ENCODE measurements at regions not wholly inside any gene's neighbourhood (a gene's known extent, or its start where the extent isn't known, plus 50 kb on each side); places are given as distances from the start of the nearest gene placed in this dataset.

GRCh38 chr6:85396159-85396808 lies 53.6 kb upstream of the NT5E start:
- no peaks in the 10 kb centered on the region for H3K79me2 ChIP-seq (ENCODE audit: control insufficient read depth, insufficient read depth, low read length, unreplicated experiment)
- peaks cover 14% of the 10 kb centered on the region for H3K4me1 ChIP-seq (ENCODE audit: control insufficient read depth, insufficient read depth, low read length, unreplicated experiment)
- no peaks in the 10 kb centered on the region for H3K27me3 ChIP-seq (ENCODE audit: insufficient read depth, low read length)
- H3K4me3 ChIP-seq (ENCODE audit: low read depth, low read length): no peak overlapping the region
- no peak overlapping the region for H2AFZ ChIP-seq (ENCODE audit: low read length, unreplicated experiment)
- H3K36me3 ChIP-seq (ENCODE audit: insufficient read depth, low read length): no peaks in the 10 kb centered on the region
- no peak overlapping the region for H3K27ac ChIP-seq (ENCODE audit: low read depth, low read length)

- H3K79me2 ChIP-seq (ENCODE audit: control insufficient read depth, insufficient read depth, low read length, unreplicated experiment): no peaks in the 10 kb centered on the region
- H3K4me1 ChIP-seq (ENCODE audit: control insufficient read depth, insufficient read depth, low read length, unreplicated experiment): peaks cover 13% of the 10 kb centered on the region
- no peak overlapping the region for H2AFZ ChIP-seq (ENCODE audit: low read length, unreplicated experiment)
- no peaks in the 10 kb centered on the region for H3K36me3 ChIP-seq (ENCODE audit: insufficient read depth, low read length)
- H3K27ac ChIP-seq (ENCODE audit: low read depth, low read length): no peak overlapping the region
- H3K27me3 ChIP-seq (ENCODE audit: insufficient read depth, low read length): no peaks in the 10 kb centered on the region
- H3K4me3 ChIP-seq (ENCODE audit: low read depth, low read length): no peak overlapping the region
Measured at GRCh38 chr6:85395746-85396145, 54.1 kb upstream of the NT5E start.

DNA sequence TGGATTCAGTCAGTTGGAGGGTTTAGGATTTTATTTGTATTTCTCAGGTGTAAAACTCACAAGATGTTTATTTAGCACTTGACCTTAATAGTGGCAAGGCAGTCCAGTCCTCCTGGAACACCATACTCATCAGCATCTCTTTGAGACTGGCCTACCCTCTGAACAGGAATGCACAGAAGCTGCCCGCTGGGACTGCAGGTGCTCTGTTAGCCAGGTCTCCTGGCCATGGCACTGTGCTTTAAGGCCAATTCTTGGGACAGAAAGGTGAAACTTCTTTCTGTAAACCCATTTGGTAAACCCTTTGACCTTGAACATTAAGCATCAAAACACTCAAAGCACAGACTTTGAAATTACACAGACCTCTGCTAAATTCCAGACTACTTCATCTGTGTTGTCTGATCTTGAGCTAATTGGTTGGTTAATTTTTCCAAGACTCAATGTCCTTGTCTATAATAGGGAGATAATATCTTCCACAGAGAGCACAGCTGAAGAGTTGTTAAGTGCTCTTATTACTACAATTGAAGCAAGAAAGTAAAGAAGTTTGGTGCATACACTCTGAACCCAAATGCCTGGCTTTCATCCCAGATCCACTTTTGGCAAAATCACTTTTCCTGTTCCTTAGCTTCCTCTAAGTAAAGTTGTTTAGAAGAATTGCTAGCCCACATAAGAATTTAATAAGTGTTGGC lies 54.9 kb upstream of the NT5E start:
- no peak overlapping the region for H3K27ac ChIP-seq (ENCODE audit: low read depth, low read length)

GRCh38 chr6:85394199-85394598 lies 55.7 kb upstream of the NT5E start:
- no peak overlapping the region for H2AFZ ChIP-seq (ENCODE audit: low read length, unreplicated experiment)
- H3K27me3 ChIP-seq (ENCODE audit: insufficient read depth, low read length): no peaks in the 10 kb centered on the region
- no peaks in the 10 kb centered on the region for H3K36me3 ChIP-seq (ENCODE audit: insufficient read depth, low read length)
- peaks cover 19% of the 10 kb centered on the region for H3K4me1 ChIP-seq (ENCODE audit: control insufficient read depth, insufficient read depth, low read length, unreplicated experiment)
- no peak overlapping the region for H3K27ac ChIP-seq (ENCODE audit: low read depth, low read length)
- H3K79me2 ChIP-seq (ENCODE audit: control insufficient read depth, insufficient read depth, low read length, unreplicated experiment): no peaks in the 10 kb centered on the region
- H3K4me3 ChIP-seq (ENCODE audit: low read depth, low read length): no peak overlapping the region

More for the DNA sequence above, 54.9 kb upstream of the NT5E start:
- Histone ChIP-seq H3K27me3 (ENCODE audit: insufficient read depth, low read length) (no peaks in the 10 kb centered on the region), H3K36me3 (ENCODE audit: insufficient read depth, low read length) (no peaks in the 10 kb centered on the region), H3K4me3 (ENCODE audit: low read depth, low read length) (no peak overlapping the region), H2AFZ (ENCODE audit: low read length, unreplicated experiment) (no peak overlapping the region), H3K79me2 (ENCODE audit: control insufficient read depth, insufficient read depth, low read length, unreplicated experiment) (no peaks in the 10 kb centered on the region), H3K4me1 (ENCODE audit: control insufficient read depth, insufficient read depth, low read length, unreplicated experiment) (peaks cover 16% of the 10 kb centered on the region)

DNA sequence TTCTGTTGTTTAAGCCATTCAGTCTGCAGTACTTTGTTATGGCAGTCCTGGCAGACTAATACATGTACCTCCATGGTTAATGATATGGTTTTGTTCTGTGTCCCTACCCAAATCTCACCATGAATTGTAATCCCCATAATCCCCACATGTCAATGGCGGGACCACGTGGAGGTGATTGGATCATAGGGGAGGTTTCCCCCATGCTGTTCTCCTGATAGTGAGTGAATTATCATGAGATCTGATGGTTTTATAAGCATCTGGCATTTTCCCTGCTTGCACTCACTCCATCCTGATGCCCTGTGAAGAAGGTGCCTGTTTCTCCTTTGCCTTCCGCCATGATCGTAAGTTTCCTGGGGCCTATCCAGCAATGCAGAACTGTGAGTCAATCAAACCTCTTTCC lies 57.5 kb upstream of the NT5E start:
- H3K4me3 ChIP-seq (ENCODE audit: low read depth, low read length): no peak overlapping the region
- H3K36me3 ChIP-seq (ENCODE audit: insufficient read depth, low read length): no peaks in the 10 kb centered on the region
- H3K27ac ChIP-seq (ENCODE audit: low read depth, low read length): no peak overlapping the region
- H3K27me3 ChIP-seq (ENCODE audit: insufficient read depth, low read length): no peaks in the 10 kb centered on the region
- peaks cover 19% of the 10 kb centered on the region for H3K4me1 ChIP-seq (ENCODE audit: control insufficient read depth, insufficient read depth, low read length, unreplicated experiment)
- H2AFZ ChIP-seq (ENCODE audit: low read length, unreplicated experiment): no peak overlapping the region
- H3K79me2 ChIP-seq (ENCODE audit: control insufficient read depth, insufficient read depth, low read length, unreplicated experiment): no peaks in the 10 kb centered on the region

DNA sequence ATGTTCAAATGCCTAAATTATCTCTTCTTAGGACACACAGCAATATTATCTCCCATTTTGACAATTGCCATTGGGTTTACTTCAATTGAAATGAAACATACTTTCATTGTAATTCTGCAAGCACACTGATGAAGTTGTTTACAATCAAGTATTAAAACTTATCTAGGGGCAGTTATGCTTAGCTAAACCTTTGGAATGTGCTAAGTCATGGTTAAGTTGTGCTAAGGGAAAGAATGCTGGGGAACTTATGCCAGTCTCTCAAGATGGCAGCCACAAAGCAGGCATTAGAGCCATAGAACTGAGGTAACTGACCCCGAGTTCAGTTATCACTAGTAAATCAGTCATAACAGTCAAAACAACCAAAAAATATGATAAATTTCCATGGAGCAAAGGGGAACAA lies 59.1 kb upstream of the NT5E start:
- H3K79me2 ChIP-seq (ENCODE audit: control insufficient read depth, insufficient read depth, low read length, unreplicated experiment): no peaks in the 10 kb centered on the region
- no peak overlapping the region for H3K4me3 ChIP-seq (ENCODE audit: low read depth, low read length)
- no peak overlapping the region for H3K27ac ChIP-seq (ENCODE audit: low read depth, low read length)
- H3K27me3 ChIP-seq (ENCODE audit: insufficient read depth, low read length): no peaks in the 10 kb centered on the region
- H3K36me3 ChIP-seq (ENCODE audit: insufficient read depth, low read length): no peaks in the 10 kb centered on the region
- peaks cover 27% of the 10 kb centered on the region for H3K4me1 ChIP-seq (ENCODE audit: control insufficient read depth, insufficient read depth, low read length, unreplicated experiment)
- H2AFZ ChIP-seq (ENCODE audit: low read length, unreplicated experiment): peak overlapping the region; percentile 3

DNA sequence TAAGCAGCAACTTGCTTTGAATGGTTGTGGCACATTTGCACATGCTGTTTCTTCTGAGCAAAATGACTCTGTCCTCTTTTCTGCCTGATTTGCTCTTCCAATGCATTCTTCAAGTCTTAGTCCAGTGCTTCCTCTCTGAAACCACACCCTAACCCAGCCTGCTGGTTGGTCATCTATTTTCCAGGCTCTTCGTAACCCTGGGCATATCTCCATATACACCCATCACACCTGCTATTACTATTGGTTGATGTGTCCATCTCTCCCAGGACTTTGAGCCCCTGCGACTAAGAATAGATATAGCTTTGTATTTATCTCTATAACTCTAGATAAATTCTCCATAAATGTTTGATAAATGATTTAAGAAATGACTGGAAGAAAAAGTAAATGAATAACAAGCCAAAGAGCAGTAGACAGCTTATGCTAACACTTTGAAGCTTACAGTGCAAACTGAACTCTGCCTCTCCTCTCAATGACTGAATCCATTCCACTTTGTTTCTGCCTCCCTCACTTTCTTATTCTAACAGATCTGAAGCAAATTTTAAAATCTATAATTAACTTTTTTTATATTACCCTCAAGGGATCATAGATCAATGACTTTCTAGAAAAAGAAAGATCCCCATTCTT lies 59.7 kb upstream of the NT5E start:
- no peak overlapping the region for H2AFZ ChIP-seq (ENCODE audit: low read length, unreplicated experiment)
- H3K79me2 ChIP-seq (ENCODE audit: control insufficient read depth, insufficient read depth, low read length, unreplicated experiment): no peaks in the 10 kb centered on the region
- no peaks in the 10 kb centered on the region for H3K27me3 ChIP-seq (ENCODE audit: insufficient read depth, low read length)
- no peaks in the 10 kb centered on the region for H3K36me3 ChIP-seq (ENCODE audit: insufficient read depth, low read length)
- no peak overlapping the region for H3K27ac ChIP-seq (ENCODE audit: low read depth, low read length)
- H3K4me3 ChIP-seq (ENCODE audit: low read depth, low read length): no peak overlapping the region
- H3K4me1 ChIP-seq (ENCODE audit: control insufficient read depth, insufficient read depth, low read length, unreplicated experiment): peaks cover 30% of the 10 kb centered on the region

GRCh38 chr6:85389151-85389797 lies 60.6 kb upstream of the NT5E start:
- Histone ChIP-seq H3K4me1 (ENCODE audit: control insufficient read depth, insufficient read depth, low read length, unreplicated experiment) (peaks cover 29% of the 10 kb centered on the region), H3K36me3 (ENCODE audit: insufficient read depth, low read length) (no peaks in the 10 kb centered on the region), H2AFZ (ENCODE audit: low read length, unreplicated experiment) (no peak overlapping the region), H3K27ac (ENCODE audit: low read depth, low read length) (no peak overlapping the region), H3K4me3 (ENCODE audit: low read depth, low read length) (no peak overlapping the region), H3K27me3 (ENCODE audit: insufficient read depth, low read length) (no peaks in the 10 kb centered on the region), H3K79me2 (ENCODE audit: control insufficient read depth, insufficient read depth, low read length, unreplicated experiment) (no peaks in the 10 kb centered on the region)

DNA sequence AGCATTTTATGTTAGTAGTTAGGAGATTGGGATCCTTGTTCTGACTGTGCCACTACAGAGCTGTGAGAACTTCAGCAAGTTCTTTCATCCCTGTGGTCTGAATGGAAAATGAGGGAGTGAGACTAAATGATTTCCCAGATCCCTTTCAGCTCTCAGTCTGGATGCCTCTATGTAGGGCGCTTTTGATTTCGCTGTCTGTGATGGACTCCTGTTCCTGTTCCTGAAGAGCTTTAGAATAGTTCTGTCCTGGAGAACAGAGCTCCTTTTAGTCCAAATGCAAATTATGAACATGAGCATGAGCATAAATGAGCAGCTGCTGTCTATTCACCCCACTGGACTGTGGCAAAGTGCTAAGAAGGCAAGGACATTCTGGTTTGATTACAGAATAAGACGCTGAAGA lies 61.4 kb upstream of the NT5E start:
- no peak overlapping the region for H3K4me3 ChIP-seq (ENCODE audit: low read depth, low read length)
- no peaks in the 10 kb centered on the region for H3K79me2 ChIP-seq (ENCODE audit: control insufficient read depth, insufficient read depth, low read length, unreplicated experiment)
- H3K4me1 ChIP-seq (ENCODE audit: control insufficient read depth, insufficient read depth, low read length, unreplicated experiment): peaks cover 29% of the 10 kb centered on the region
- no peak overlapping the region for H3K27ac ChIP-seq (ENCODE audit: low read depth, low read length)
- H2AFZ ChIP-seq (ENCODE audit: low read length, unreplicated experiment): no peak overlapping the region
- no peaks in the 10 kb centered on the region for H3K27me3 ChIP-seq (ENCODE audit: insufficient read depth, low read length)
- no peaks in the 10 kb centered on the region for H3K36me3 ChIP-seq (ENCODE audit: insufficient read depth, low read length)

DNA sequence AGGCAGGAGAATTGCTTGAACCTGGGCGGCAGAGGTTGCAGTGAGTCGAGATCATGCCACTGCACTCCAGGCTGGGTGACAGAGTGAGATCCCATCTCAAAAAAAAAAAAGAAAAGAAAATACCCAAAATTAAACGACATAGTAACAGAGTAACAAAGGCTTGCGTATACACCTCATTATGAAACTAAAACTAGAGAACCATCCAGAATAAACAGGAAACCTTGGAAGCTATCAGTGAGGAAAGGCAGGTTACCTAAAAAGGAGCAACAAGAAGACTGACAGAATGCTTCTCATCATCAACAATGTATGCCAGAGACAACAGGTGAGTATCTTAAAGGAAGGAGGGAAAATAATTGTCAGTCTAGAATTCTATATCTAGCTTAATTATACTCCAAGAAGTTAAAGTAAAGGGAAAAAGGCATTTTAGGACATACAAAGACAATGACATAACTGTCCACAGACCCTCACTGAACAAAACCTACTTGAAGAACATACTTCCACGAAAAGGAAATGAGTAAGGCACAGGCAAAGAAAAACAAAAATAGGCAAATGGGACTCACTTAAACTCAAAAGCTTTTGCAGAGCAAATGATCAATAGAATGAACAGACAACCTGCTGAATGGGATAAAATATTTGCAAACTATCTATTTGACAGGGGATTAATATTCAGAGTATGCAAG lies 64.1 kb upstream of the NT5E start:
- H3K27ac ChIP-seq (ENCODE audit: low read depth, low read length): no peak overlapping the region
- no peaks in the 10 kb centered on the region for H3K27me3 ChIP-seq (ENCODE audit: insufficient read depth, low read length)
- peak overlapping the region; percentile 20 for H2AFZ ChIP-seq (ENCODE audit: low read length, unreplicated experiment)
- no peak overlapping the region for H3K4me3 ChIP-seq (ENCODE audit: low read depth, low read length)
- peaks cover 25% of the 10 kb centered on the region for H3K4me1 ChIP-seq (ENCODE audit: control insufficient read depth, insufficient read depth, low read length, unreplicated experiment)
- H3K79me2 ChIP-seq (ENCODE audit: control insufficient read depth, insufficient read depth, low read length, unreplicated experiment): no peaks in the 10 kb centered on the region
- H3K36me3 ChIP-seq (ENCODE audit: insufficient read depth, low read length): no peaks in the 10 kb centered on the region

Data from ACC112 (cell line).